Testis (tissue), 2 donors: ENCODE measurements at regions not wholly inside any gene's neighbourhood (a gene's known extent, or its start where the extent isn't known, plus 50 kb on each side); places are given as distances from the start of the nearest gene placed in this dataset.

ENCODE experiments used
- POLR2A ChIP-seq: fragments of 450-650 bp; IDR thresholded peaks from one replicate; pipeline ENCODE4 v1.6.1; 2017; ENCODE audit warnings: antibody characterized with exemption, mild to moderate bottlenecking, moderate library complexity
- TF ChIP-seq, protein P1 (sequence below), 3 experiments: fragments of 450-650 bp in 2 of 3; fragments of 200-600 bp in 1 of 3; sonication (generic) in 1 of 3; IDR thresholded peaks; one replicate each; pipeline ENCODE4 v1.5.1; 2016 to 2019; ENCODE audit warnings: antibody characterized with exemption in 3 of 3, mild to moderate bottlenecking in 2 of 3, moderate library complexity in 1 of 3

DNA sequence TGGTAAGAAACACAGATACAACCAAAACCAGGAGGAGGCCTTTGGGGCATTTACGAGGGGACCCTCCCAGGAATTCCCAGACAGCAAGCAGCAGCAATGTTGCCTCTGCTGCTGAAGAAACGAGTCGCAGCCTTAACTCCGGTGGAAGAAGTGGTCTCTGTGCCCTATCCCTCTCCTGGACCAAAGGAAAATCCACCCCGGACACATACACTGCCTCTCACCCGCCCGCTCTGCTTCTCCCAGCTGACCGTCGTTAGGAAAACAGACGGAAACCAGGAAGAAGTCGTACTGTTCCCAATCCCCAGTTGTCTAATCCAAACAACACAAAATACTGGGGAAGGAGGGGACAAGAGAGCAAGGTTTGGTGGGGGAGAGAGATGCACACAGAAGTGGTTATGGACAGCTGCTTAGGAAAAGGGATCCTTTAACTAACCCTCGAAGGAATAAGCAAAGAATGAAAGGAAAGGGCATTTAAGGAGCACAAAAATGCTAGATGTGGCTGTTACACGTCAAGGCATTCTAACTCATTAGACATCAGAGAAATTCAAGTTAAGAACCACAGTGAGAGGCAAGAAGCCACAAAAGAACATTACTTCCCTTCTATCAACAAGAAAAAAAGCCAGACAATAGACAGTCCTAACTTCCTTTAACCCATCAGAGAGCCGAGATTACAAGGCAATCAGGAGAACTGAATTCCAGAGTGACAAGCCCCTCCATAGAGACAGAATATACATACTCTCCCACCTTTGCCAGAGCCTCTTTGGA lies 71.9 kb downstream of the ACTL7B start:
- TF ChIP-seq, protein P1, sequence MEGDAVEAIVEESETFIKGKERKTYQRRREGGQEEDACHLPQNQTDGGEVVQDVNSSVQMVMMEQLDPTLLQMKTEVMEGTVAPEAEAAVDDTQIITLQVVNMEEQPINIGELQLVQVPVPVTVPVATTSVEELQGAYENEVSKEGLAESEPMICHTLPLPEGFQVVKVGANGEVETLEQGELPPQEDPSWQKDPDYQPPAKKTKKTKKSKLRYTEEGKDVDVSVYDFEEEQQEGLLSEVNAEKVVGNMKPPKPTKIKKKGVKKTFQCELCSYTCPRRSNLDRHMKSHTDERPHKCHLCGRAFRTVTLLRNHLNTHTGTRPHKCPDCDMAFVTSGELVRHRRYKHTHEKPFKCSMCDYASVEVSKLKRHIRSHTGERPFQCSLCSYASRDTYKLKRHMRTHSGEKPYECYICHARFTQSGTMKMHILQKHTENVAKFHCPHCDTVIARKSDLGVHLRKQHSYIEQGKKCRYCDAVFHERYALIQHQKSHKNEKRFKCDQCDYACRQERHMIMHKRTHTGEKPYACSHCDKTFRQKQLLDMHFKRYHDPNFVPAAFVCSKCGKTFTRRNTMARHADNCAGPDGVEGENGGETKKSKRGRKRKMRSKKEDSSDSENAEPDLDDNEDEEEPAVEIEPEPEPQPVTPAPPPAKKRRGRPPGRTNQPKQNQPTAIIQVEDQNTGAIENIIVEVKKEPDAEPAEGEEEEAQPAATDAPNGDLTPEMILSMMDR (IDR thresholded peaks at IDR 0.05) = no peak
- TF ChIP-seq POLR2A = no peak
